ENCODE measurements at regions not wholly inside any gene's neighbourhood (a gene's known extent, or its start where the extent isn't known, plus 50 kb on each side); places are given as distances from the start of the nearest gene placed in this dataset.
"Not testable (repeated sequence)": the region's sequence is repeated elsewhere in the genome, so short reads cannot be mapped to it uniquely, and the experiment has no call there.

GRCh38 chr19:28164214-28164613, 1048.7 kb downstream of the UQCRFS1 start:
- DNase-seq = no peak

GRCh38 chr19:28159065-28159464, 1053.9 kb downstream of the UQCRFS1 start:
- DNase-seq = no peak

GRCh38 chr19:28155265-28155664, 1057.7 kb downstream of the UQCRFS1 start:
- no peak for DNase-seq

- DNase-seq = no peak
Observed at GRCh38 chr19:28154077-28154476, 1058.9 kb downstream of the UQCRFS1 start.

GRCh38 chr19:28153123-28153522, 1059.8 kb downstream of the UQCRFS1 start:
- no peak for DNase-seq

GRCh38 chr19:28152195-28152594, 1060.8 kb downstream of the UQCRFS1 start:
- no peak for DNase-seq

GRCh38 chr19:28150129-28150528, 1062.8 kb downstream of the UQCRFS1 start:
- DNase-seq = no peak

- no peak for DNase-seq
Observed at GRCh38 chr19:28148554-28148953, 1064.4 kb downstream of the UQCRFS1 start.

- no peak for DNase-seq
Observed at GRCh38 chr19:28142258-28142657, 1070.7 kb downstream of the UQCRFS1 start.

GRCh38 chr19:28140201-28140600, 1072.8 kb downstream of the UQCRFS1 start:
- no peak for DNase-seq

GRCh38 chr19:28137772-28138171, 1075.2 kb downstream of the UQCRFS1 start:
- DNase-seq = no peak

- DNase-seq = no peak
Observed at GRCh38 chr19:28136796-28137195, 1076.2 kb downstream of the UQCRFS1 start.

- DNase-seq = no peak
Observed at GRCh38 chr19:28135825-28136224, 1077.1 kb downstream of the UQCRFS1 start.

GRCh38 chr19:28134311-28134710, 1078.6 kb downstream of the UQCRFS1 start:
- no peak for DNase-seq

GRCh38 chr19:28130881-28131280, 1082.1 kb downstream of the UQCRFS1 start:
- DNase-seq = not testable (repeated sequence)

GRCh38 chr19:28130066-28130511, 1082.9 kb downstream of the UQCRFS1 start:
- no peak for DNase-seq

GRCh38 chr19:28128341-28128740, 1084.6 kb downstream of the UQCRFS1 start:
- no peak for DNase-seq

- DNase-seq = no peak
Observed at GRCh38 chr19:28126135-28126898, 1086.6 kb downstream of the UQCRFS1 start.

- DNase-seq = no peak
Observed at GRCh38 chr19:28122734-28123133, 1090.2 kb downstream of the UQCRFS1 start.

- DNase-seq = no peak
Observed at GRCh38 chr19:28118235-28118634, 1094.7 kb downstream of the UQCRFS1 start.

- no peak for DNase-seq
Observed at GRCh38 chr19:28117143-28117542, 1095.8 kb downstream of the UQCRFS1 start.

- not testable (repeated sequence) for DNase-seq
Observed at GRCh38 chr19:28116379-28116778, 1096.6 kb downstream of the UQCRFS1 start.

GRCh38 chr19:28103921-28104320, 1109.0 kb downstream of the UQCRFS1 start:
- DNase-seq = no peak

GRCh38 chr19:28084659-28085157, 1128.2 kb downstream of the UQCRFS1 start:
- DNase-seq = not testable (repeated sequence)

- DNase-seq = no peak
Observed at GRCh38 chr19:28076628-28077027, 1136.3 kb downstream of the UQCRFS1 start.
